ENCODE measurements at regions not wholly inside any gene's neighbourhood (a gene's known extent, or its start where the extent isn't known, plus 50 kb on each side); places are given as distances from the start of the nearest gene placed in this dataset.

GRCh38 chr22:46076651-46077339 lies 73.5 kb upstream of the PPARA start:
- Histone ChIP-seq H4K20me1 (ENCODE audit: insufficient read depth) (peaks cover 15% of the 10 kb centered on the region), H3K27ac (peak overlapping the region; percentile 45), H3K9me2 (ENCODE audit: insufficient read depth) (no peaks in the 10 kb centered on the region), H3K27me3 (ENCODE audit: insufficient read depth, low read depth) (no peaks in the 10 kb centered on the region), H3K79me2 (ENCODE audit: low read depth) (peaks cover 97% of the 10 kb centered on the region), H3K4me3 (peak overlapping the region; percentile 21; the same call in 1 of the 2 replicates), H3K9me3 (ENCODE audit: insufficient read depth, low read depth) (no peaks in the 10 kb centered on the region), H3F3A (ENCODE audit: insufficient read depth, low read depth) (peaks cover 16% of the 10 kb centered on the region), H3K36me3 (ENCODE audit: low read depth) (peaks cover 7% of the 10 kb centered on the region; the same call in 1 of the 2 replicates), H3K4me2 (peak overlapping the region; percentile 96), H2AFZ (no peak overlapping the region), H3K4me1 (replicated peaks; ENCODE audit: insufficient read depth) (peaks cover 38% of the 10 kb centered on the region)
- TF ChIP-seq, protein P1, sequence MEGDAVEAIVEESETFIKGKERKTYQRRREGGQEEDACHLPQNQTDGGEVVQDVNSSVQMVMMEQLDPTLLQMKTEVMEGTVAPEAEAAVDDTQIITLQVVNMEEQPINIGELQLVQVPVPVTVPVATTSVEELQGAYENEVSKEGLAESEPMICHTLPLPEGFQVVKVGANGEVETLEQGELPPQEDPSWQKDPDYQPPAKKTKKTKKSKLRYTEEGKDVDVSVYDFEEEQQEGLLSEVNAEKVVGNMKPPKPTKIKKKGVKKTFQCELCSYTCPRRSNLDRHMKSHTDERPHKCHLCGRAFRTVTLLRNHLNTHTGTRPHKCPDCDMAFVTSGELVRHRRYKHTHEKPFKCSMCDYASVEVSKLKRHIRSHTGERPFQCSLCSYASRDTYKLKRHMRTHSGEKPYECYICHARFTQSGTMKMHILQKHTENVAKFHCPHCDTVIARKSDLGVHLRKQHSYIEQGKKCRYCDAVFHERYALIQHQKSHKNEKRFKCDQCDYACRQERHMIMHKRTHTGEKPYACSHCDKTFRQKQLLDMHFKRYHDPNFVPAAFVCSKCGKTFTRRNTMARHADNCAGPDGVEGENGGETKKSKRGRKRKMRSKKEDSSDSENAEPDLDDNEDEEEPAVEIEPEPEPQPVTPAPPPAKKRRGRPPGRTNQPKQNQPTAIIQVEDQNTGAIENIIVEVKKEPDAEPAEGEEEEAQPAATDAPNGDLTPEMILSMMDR (conservative IDR thresholded peaks at IDR 0.05), result no peak
- no peak for TF ChIP-seq EZH2 (IDR thresholded peaks at IDR 0.05; ENCODE audit: low read depth)
- DNase-seq, result peak; percentile 56 to 63
- POLR2A ChIA-PET (ENCODE audit: unreplicated experiment), result interaction anchor here (0.7 kb wide), 1 partner anchor 61 kb away, joined by 16 read pairs; no protein-coding TSS in a partner anchor
- CTCF ChIA-PET, result interaction anchor here (1.1 kb wide), 1 partner anchor 70 kb away, joined by 4 read pairs; no protein-coding TSS in a partner anchor
- no TSS peak for BruUV-seq (replicated peaks)
- intact Hi-C loops (cut with micrococcal nuclease; ENCODE audit: unreplicated experiment), result loop anchor here (1.0 to 2.0 kb wide), 2 partner anchors 9 to 40 kb away; no protein-coding TSS in a partner anchor

- CTCF ChIA-PET, result interaction anchor here (1.1 kb wide), 1 partner anchor 71 kb away, joined by 4 read pairs; no protein-coding TSS in a partner anchor
- Histone ChIP-seq H3K4me2 (0 out of 2 replicates have a peak overlapping the region, but pooled peaks have one; percentile 96), H3K36me3 (ENCODE audit: low read depth) (peaks cover 7% of the 10 kb centered on the region; the same call in 1 of the 2 replicates), H3K9me3 (ENCODE audit: insufficient read depth, low read depth) (no peaks in the 10 kb centered on the region), H3K9me2 (ENCODE audit: insufficient read depth) (no peaks in the 10 kb centered on the region), H3K27me3 (ENCODE audit: insufficient read depth, low read depth) (no peaks in the 10 kb centered on the region), H3K4me1 (replicated peaks; ENCODE audit: insufficient read depth) (peaks cover 38% of the 10 kb centered on the region), H3F3A (ENCODE audit: insufficient read depth, low read depth) (peaks cover 16% of the 10 kb centered on the region), H3K4me3 (no peak overlapping the region), H4K20me1 (ENCODE audit: insufficient read depth) (peaks cover 19% of the 10 kb centered on the region), H3K79me2 (ENCODE audit: low read depth) (peaks cover 99% of the 10 kb centered on the region), H3K27ac (peak overlapping the region; percentile 45; the same call in 1 of the 2 replicates), H2AFZ (no peak overlapping the region)
- intact Hi-C loops (cut with micrococcal nuclease; ENCODE audit: unreplicated experiment), result loop anchor here (2.0 kb wide), 1 partner anchor 39 kb away; no protein-coding TSS in a partner anchor
- DNase-seq, result no peak
- BruUV-seq (replicated peaks), result no TSS peak
- TF ChIP-seq, protein P1 (conservative IDR thresholded peaks at IDR 0.05), result no peak
- no peak for TF ChIP-seq EZH2 (IDR thresholded peaks at IDR 0.05; ENCODE audit: low read depth)
- POLR2A ChIA-PET (ENCODE audit: unreplicated experiment), result interaction anchor here (0.6 kb wide), 1 partner anchor 33 kb away, joined by 6 read pairs; no protein-coding TSS in a partner anchor
These were observed 72.6 kb upstream of the PPARA start for GRCh38 chr22:46077669-46078099.

DNA sequence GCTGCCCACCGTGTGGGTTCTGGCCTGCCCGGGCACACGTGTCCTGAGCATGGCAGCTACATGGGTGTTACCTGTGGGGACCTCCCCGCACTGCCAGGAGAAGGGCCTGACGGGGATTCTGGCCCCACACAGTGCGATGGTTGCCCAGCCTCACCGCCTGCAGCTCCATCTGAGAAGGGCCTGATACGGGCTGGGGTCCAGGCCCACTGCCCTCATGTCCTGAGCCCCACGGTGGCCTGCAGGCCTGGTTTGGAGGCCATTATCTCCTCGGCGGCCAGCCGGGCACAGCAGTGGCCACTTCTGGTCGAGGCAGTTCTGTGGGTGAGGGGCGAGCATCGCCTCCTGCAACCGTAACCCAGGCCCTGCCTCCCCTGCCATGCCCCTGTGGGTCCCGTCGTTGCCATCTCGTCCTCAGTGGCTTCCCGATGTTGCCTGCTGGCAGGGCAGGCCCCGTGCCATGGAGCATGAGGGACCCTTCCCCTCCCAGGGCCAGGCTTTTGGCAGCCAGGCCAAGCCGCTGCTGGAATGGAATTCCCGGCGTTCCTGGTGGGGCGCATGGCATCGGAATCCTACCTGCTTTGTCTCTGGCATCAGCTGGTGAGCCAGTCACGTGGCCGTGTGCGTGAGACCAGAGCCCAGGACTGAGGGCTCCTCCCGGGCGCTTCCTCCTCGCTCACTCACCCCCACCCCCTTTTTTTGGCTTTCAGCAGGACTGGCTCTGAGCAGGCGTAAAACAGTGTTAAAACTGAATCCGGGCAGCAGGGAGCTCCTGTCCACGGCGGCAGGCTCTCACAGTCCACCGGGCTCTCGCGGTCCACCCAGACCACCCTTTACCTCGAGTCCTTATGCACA lies 71.9 kb upstream of the PPARA start:
- TF ChIP-seq, protein P1 (conservative IDR thresholded peaks at IDR 0.05), result no peak
- TF ChIP-seq EZH2 (IDR thresholded peaks at IDR 0.05; ENCODE audit: low read depth), result no peak
- Histone ChIP-seq H3K9me2 (ENCODE audit: insufficient read depth) (no peaks in the 10 kb centered on the region), H3F3A (ENCODE audit: insufficient read depth, low read depth) (peaks cover 17% of the 10 kb centered on the region), H3K4me1 (replicated peaks; ENCODE audit: insufficient read depth) (peaks cover 38% of the 10 kb centered on the region), H3K36me3 (ENCODE audit: low read depth) (peaks cover 7% of the 10 kb centered on the region; the same call in 1 of the 2 replicates), H2AFZ (no peak overlapping the region), H4K20me1 (ENCODE audit: insufficient read depth) (peaks cover 21% of the 10 kb centered on the region), H3K4me3 (no peak overlapping the region), H3K27me3 (ENCODE audit: insufficient read depth, low read depth) (no peaks in the 10 kb centered on the region), H3K79me2 (ENCODE audit: low read depth) (peaks cover 99% of the 10 kb centered on the region), H3K9me3 (ENCODE audit: insufficient read depth, low read depth) (no peaks in the 10 kb centered on the region), H3K27ac (peak overlapping the region; percentile 14; the same call in 1 of the 2 replicates), H3K4me2 (no peak overlapping the region)
- ChIA-PET POLR2A (ENCODE audit: unreplicated experiment) (interaction anchor here (0.6 kb wide), 1 partner anchor 257 kb away, joined by 5 read pairs; the partner anchor contains the start of gene TRMU), CTCF (interaction anchor here (0.6 kb wide), 2 partner anchors 42 to 72 kb away, joined by 3 to 7 read pairs; no protein-coding TSS in a partner anchor)
- DNase-seq, result no peak
- BruUV-seq (replicated peaks), result no TSS peak
- intact Hi-C loops (cut with micrococcal nuclease; ENCODE audit: unreplicated experiment), result no loop called here
